ENCODE measurements at regions not wholly inside any gene's neighbourhood (a gene's known extent, or its start where the extent isn't known, plus 50 kb on each side); places are given as distances from the start of the nearest gene placed in this dataset.
"Not testable (repeated sequence)": the region's sequence is repeated elsewhere in the genome, so short reads cannot be mapped to it uniquely, and the experiment has no call there.

DNA sequence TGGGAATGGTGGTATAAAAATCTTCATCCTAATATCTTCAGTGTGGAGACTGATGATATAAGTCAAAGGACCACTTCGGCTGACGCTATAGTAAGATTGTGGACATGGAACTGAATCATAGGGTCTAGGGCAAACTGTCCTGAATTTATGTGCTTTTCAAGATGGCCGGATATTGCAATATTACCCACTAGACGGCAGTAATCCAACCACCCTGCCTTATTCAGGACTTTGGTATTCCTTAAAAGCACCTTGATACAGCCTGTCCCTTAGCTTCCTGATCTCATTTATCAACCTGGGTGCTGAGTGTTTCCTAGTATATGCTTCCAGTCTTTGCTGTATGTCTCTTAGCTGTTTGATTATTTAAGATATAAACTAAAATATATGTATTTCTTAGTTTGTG is 71.2 kb upstream of the COX7C start:
- DNase-seq (ENCODE audit: low spot score) = no peak

GRCh38 chr5:86554638-86555037 is 63.1 kb upstream of the COX7C start:
- no peak for DNase-seq (ENCODE audit: low spot score)

GRCh38 chr5:86557920-86558319 is 59.8 kb upstream of the COX7C start:
- no peak for DNase-seq (ENCODE audit: low spot score)

DNA sequence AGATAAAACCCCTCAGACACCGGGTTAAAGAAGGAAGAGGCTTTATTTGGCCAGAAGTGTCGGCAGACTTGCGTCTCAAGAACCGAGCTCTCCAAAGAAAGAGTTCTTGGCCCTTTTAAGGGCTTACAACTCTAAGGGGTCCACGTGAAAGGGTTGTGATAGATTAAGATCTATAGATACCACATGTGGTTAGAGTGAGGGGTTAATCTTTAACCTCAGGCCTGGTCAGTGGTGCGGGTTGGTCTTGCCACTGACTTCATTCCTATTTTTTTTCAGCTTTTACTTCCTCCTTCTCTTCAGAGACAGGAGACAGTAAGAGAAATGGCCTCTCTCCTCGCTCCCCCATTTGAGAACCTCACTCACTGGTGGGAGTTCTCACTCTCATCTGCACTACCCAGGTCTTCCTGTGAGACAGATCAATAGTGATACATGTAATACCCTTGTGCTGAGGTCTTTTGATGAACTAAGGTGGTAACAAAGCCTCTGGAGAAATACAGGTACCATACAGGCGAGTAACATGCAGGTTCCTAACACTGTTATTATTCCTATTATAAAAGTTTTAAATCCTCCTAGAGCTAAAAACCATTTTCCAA is 52.4 kb upstream of the COX7C start:
- DNase-seq (ENCODE audit: low spot score) = peak; percentile 6

DNA sequence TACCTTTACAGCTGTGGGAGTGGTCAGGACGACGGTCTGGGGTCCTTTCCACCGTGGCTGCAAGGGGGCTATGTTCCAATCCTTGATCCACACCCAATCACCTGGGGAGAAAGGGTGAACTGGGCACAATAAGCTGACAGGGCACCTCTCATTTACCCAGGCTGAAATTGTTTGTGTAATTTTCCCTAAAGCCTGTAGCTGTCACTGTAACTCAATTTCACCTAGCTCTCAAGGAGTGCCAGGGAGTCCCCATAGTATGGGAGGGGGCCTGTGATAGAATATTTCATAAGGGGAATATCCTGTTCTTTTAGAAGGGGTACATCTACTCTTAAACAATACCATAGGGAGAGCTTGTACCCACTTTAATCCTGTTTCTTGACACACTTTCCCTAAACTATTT is 51.7 kb upstream of the COX7C start:
- not testable (repeated sequence) for DNase-seq (ENCODE audit: low spot score)
